CD4-positive, alpha-beta T cell treated with Interleukin-4 for 4 hours (primary cell): ENCODE measurements at regions not wholly inside any gene's neighbourhood (a gene's known extent, or its start where the extent isn't known, plus 50 kb on each side); places are given as distances from the start of the nearest gene placed in this dataset.

Experiments
- DNase-seq: peaks from one replicate; pipeline ENCODE4 v3.0.0-alpha.2; 2020

- DNase-seq: no peak
Observed at GRCh38 chr4:128600410-128600809, 209.1 kb upstream of the JADE1 start.

- DNase-seq: no peak
Observed at GRCh38 chr4:128597500-128597899, 212.0 kb upstream of the JADE1 start.

DNA sequence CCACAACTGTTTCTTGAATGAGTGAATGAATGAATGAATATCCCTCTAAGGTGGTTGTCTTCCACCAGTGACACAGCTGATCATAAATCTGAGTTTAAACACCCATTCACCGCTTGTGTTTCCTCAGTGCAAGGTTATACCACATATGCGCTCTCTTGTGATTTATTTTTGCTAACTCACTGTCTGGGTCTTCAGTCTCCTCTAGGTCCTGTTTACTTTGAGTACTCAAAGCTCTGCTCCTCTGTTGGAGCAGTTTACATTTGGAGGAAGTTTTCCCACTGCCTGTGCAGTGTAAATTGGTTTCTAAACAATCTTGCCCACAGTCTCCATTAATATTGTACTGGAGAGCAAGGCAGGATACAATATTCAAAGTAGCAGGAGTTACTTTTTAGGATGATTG lies 212.6 kb upstream of the JADE1 start:
- DNase-seq: no peak

- no peak for DNase-seq
Observed at GRCh38 chr4:128596115-128596514, 213.4 kb upstream of the JADE1 start.

GRCh38 chr4:128591482-128591881 lies 218.0 kb upstream of the JADE1 start:
- no peak for DNase-seq

GRCh38 chr4:128590773-128591172 lies 218.7 kb upstream of the JADE1 start:
- DNase-seq: no peak

GRCh38 chr4:128590034-128590740 lies 219.3 kb upstream of the JADE1 start:
- DNase-seq: no peak

- no peak for DNase-seq
Observed at GRCh38 chr4:128589384-128589965, 220.0 kb upstream of the JADE1 start.

GRCh38 chr4:128587382-128587781 lies 222.1 kb upstream of the JADE1 start:
- no peak for DNase-seq

- DNase-seq: no peak
Observed at GRCh38 chr4:128583753-128584712, 225.5 kb upstream of the JADE1 start.

GRCh38 chr4:128582427-128582870 lies 227.1 kb upstream of the JADE1 start:
- DNase-seq: no peak

GRCh38 chr4:128579154-128579853 lies 230.2 kb upstream of the JADE1 start:
- DNase-seq: no peak

GRCh38 chr4:128574706-128575105 lies 234.8 kb upstream of the JADE1 start:
- peak; percentile 44 for DNase-seq

DNA sequence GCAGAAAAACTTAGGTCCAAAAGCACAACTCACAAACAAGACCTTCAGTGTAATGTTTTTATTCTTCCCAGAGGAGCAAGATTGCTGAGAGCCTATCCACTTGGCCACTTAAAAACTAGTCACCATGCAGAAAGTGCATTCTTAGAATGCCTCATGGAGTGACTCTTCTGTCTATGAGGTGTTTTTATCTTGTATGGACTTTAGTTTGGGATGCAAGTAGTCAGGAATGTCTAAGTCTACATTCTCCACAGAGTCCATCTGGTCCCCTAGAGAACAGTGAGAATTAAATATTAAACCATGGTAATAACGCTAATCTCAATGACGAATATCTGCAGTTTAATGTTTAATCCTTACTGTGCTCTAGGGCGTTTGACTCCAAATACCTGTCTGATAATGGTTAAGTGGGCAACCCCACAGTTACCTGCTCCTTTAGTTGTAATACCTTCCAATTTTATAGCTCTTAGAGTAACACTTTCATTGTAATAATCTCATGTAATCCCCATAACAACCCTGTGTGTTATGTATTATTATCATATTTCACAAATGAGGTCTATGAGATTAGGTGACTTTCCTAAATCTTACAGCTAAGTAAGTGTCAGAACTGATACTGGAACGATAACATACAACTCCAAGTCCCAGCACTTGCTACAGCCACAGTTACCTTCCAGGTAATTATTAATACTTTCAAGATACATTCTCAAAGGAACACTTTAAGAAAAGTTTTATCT lies 235.6 kb upstream of the JADE1 start:
- no peak for DNase-seq

- DNase-seq: no peak
Observed at GRCh38 chr4:128572778-128573241, 236.7 kb upstream of the JADE1 start.

DNA sequence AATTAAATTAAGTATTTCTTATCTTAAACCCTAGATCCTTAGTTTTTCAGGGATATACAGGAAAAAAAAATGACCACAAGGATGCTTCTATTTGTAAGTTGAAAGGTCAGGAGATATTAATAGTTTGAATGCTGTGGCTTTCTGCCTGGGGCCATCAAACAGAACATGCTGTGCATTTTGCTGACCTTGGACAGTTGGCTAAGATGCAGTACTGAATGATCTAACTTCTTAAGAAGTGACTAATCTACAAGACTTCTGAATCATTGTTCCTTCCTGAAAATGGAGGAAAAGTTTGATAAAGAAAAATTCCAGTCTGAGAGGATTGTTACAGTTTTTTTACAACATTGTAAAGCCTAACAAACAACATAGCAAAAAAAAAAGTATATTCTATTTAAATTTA lies 237.8 kb upstream of the JADE1 start:
- no peak for DNase-seq

- DNase-seq: no peak
Observed at GRCh38 chr4:128570387-128570975, 239.0 kb upstream of the JADE1 start.

- DNase-seq: no peak
Observed at GRCh38 chr4:128566693-128567092, 242.8 kb upstream of the JADE1 start.

DNA sequence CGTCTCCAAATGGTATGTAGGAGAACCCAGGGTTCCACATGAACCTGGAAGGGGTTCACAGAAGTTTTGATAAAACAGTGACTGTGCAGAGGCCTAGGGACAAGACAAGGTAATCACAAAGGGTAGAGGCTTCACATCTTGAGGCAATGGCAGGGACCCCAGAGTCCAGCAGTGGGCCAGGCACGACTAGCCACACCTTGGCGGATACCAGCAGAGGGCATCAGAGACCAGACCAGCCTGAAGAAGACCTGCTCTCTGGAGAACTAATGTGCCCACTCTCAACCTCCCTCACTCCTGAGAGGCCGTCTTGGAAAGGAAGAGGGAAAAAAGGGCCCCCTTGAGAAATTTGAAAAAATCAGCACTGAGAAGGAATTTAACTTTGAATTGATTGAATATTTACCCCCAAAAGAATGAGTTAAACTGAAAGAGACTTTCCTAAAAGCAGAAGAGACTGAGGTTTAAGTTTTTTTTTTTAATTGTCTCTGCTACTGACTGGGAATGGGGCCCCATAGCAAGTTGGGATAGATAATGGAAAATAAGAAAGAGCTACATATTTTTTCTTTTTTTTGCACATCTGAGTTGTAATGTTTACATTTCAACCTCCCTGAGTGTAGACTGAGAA lies 243.8 kb upstream of the JADE1 start:
- DNase-seq: no peak

DNA sequence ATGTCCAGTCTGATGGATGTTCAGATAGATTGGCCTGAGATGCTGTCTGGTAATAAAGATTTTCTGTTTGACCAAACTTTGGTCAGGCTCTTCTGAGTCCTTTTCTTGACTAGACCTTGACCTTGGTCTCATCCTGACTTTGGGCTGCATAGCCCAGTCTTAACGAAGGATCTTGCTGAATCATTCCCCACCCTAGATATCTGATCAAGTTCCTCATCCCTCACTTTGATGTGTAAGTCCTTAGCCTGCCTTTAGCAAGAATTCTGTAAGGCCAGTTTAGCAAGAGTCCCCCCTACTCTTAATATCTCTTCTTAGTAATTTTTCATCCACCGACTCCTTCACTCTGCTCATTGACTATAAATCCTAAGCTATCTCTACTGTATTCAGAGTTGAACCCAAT lies 244.4 kb upstream of the JADE1 start:
- no peak for DNase-seq

DNA sequence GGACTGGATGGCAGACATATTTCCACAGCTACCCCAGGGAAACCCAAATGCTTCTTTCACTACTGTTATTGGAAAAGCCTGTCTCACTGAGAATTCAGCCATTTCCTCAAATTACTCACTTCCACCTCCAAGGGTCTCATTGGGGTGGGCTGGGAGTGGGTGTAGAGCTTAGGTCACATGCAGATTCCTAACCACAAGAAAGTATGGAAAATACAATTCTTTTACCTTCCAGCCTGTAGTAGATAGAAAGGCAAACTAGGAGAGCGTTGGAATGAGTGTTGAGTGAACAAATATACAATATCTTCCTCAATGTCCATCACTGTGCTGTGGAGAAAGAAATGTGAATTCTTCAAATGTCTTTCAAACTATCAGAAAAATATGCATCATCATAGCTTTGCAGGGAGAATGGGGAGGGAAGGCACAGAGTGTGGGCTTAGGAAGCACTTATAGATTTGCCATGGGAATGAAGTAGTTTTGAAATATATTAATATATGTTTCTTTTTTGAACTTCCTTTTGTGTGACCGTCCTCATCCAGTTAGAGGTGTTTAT lies 245.3 kb upstream of the JADE1 start:
- DNase-seq: no peak
